ENCODE measurements at regions not wholly inside any gene's neighbourhood (a gene's known extent, or its start where the extent isn't known, plus 50 kb on each side); places are given as distances from the start of the nearest gene placed in this dataset.
"Not testable (repeated sequence)": the region's sequence is repeated elsewhere in the genome, so short reads cannot be mapped to it uniquely, and the experiment has no call there.

GRCh38 chr13:67462098-67462497 lies 232.0 kb upstream of the PCDH9 start:
- H3K36me3 ChIP-seq (ENCODE audit: insufficient read depth, insufficient read length, low read length), result no peaks in the 10 kb centered on the region
- no peaks in the 10 kb centered on the region for H3K9me3 ChIP-seq (ENCODE audit: insufficient read depth, low read length)
- no peaks in the 10 kb centered on the region for H3K27me3 ChIP-seq (ENCODE audit: insufficient read depth, insufficient read length)
- no peaks in the 10 kb centered on the region for H3K4me1 ChIP-seq (ENCODE audit: insufficient read depth, insufficient read length)
- TF ChIP-seq ZNF274 (IDR thresholded peaks at IDR 0.05; ENCODE audit: low read depth, low read length) (no peak), YY1 (IDR thresholded peaks at IDR 0.05; ENCODE audit: insufficient read depth, insufficient read length) (no peak)
- no peak for DNase-seq (ENCODE audit: low read depth, low spot score)
- H3K9ac ChIP-seq (ENCODE audit: insufficient read length, low read depth), result no peak overlapping the region
- no peak overlapping the region for H3K4me3 ChIP-seq (ENCODE audit: insufficient read length, low read depth)

- H3K27me3 ChIP-seq (ENCODE audit: insufficient read depth, insufficient read length); H3K4me3 ChIP-seq (ENCODE audit: insufficient read length, low read depth); DNase-seq (ENCODE audit: low read depth, low spot score); H3K4me1 ChIP-seq (ENCODE audit: insufficient read depth, insufficient read length); H3K9ac ChIP-seq (ENCODE audit: insufficient read length, low read depth); H3K36me3 ChIP-seq (ENCODE audit: insufficient read depth, insufficient read length, low read length); H3K9me3 ChIP-seq (ENCODE audit: insufficient read depth, low read length): not testable (repeated sequence)
Measured at GRCh38 chr13:67452526-67452925, 222.4 kb upstream of the PCDH9 start.

DNA sequence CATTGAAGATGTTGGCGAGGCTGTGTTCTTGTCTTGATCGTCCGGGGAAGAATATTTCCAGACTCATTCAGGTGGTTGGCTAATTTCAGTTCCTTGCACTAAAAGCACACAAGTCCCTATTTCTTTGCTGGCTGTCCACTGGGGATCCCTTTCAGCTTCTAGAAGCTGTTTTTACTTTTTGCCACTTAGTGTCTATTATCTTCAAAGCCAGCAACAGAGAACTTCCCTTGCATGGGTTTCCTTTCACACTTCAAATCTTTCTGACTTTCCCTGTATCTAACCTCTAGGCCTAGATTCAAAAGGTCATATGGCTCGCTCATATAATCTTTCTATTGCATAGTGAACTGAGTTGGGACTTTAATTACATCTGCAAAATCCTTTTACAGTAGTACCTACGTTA lies 215.3 kb upstream of the PCDH9 start:
- no peak overlapping the region for H3K9ac ChIP-seq (ENCODE audit: insufficient read length, low read depth)
- H3K27me3 ChIP-seq (ENCODE audit: insufficient read depth, insufficient read length), result no peaks in the 10 kb centered on the region
- no peak overlapping the region for H3K4me3 ChIP-seq (ENCODE audit: insufficient read length, low read depth)
- DNase-seq (ENCODE audit: low read depth, low spot score), result no peak
- no peak for TF ChIP-seq YY1 (IDR thresholded peaks at IDR 0.05; ENCODE audit: insufficient read depth, insufficient read length)
- no peak for TF ChIP-seq ZNF274 (IDR thresholded peaks at IDR 0.05; ENCODE audit: low read depth, low read length)
- TF ChIP-seq SUZ12 (IDR thresholded peaks at IDR 0.05; ENCODE audit: extremely low read depth, insufficient read depth, insufficient read length), result no peak
- no peaks in the 10 kb centered on the region for H3K4me1 ChIP-seq (ENCODE audit: insufficient read depth, insufficient read length)
- no peaks in the 10 kb centered on the region for H3K9me3 ChIP-seq (ENCODE audit: insufficient read depth, low read length)
- no peaks in the 10 kb centered on the region for H3K36me3 ChIP-seq (ENCODE audit: insufficient read depth, insufficient read length, low read length)

DNA sequence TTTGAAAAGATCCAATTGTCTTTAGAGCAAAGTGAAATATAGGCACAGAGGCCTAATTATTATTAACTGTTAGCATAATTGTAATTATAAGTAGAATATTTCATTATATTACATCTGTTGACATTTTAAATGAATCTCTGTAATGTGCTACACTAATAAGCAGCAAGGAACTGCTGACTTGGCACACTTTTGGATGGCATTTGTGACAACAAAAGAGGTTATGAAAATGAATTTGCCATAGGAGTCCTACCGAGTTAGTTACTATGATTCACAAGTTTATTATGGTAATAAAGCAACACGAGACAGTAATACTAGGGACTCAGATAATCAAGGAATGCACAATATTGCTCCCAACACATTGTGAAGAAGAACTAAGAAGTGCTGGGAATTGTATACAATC lies 213.8 kb upstream of the PCDH9 start:
- no peaks in the 10 kb centered on the region for H3K4me1 ChIP-seq (ENCODE audit: insufficient read depth, insufficient read length)
- no peaks in the 10 kb centered on the region for H3K9me3 ChIP-seq (ENCODE audit: insufficient read depth, low read length)
- H3K27me3 ChIP-seq (ENCODE audit: insufficient read depth, insufficient read length), result no peaks in the 10 kb centered on the region
- H3K9ac ChIP-seq (ENCODE audit: insufficient read length, low read depth), result no peak overlapping the region
- TF ChIP-seq YY1 (IDR thresholded peaks at IDR 0.05; ENCODE audit: insufficient read depth, insufficient read length) (no peak), ZNF274 (IDR thresholded peaks at IDR 0.05; ENCODE audit: low read depth, low read length) (no peak), SUZ12 (IDR thresholded peaks at IDR 0.05; ENCODE audit: extremely low read depth, insufficient read depth, insufficient read length) (no peak)
- H3K4me3 ChIP-seq (ENCODE audit: insufficient read length, low read depth), result no peak overlapping the region
- DNase-seq (ENCODE audit: low read depth, low spot score), result no peak
- no peaks in the 10 kb centered on the region for H3K36me3 ChIP-seq (ENCODE audit: insufficient read depth, insufficient read length, low read length)

GRCh38 chr13:67440236-67440975 lies 210.3 kb upstream of the PCDH9 start:
- H3K4me3 ChIP-seq (ENCODE audit: insufficient read length, low read depth), result no peak overlapping the region
- H3K27me3 ChIP-seq (ENCODE audit: insufficient read depth, insufficient read length), result no peaks in the 10 kb centered on the region
- no peaks in the 10 kb centered on the region for H3K4me1 ChIP-seq (ENCODE audit: insufficient read depth, insufficient read length)
- no peak overlapping the region for H3K9ac ChIP-seq (ENCODE audit: insufficient read length, low read depth)
- no peak for TF ChIP-seq ZNF274 (IDR thresholded peaks at IDR 0.05; ENCODE audit: low read depth, low read length)
- no peak for TF ChIP-seq SUZ12 (IDR thresholded peaks at IDR 0.05; ENCODE audit: extremely low read depth, insufficient read depth, insufficient read length)
- no peak for TF ChIP-seq YY1 (IDR thresholded peaks at IDR 0.05; ENCODE audit: insufficient read depth, insufficient read length)
- DNase-seq (ENCODE audit: low read depth, low spot score), result no peak
- no peaks in the 10 kb centered on the region for H3K36me3 ChIP-seq (ENCODE audit: insufficient read depth, insufficient read length, low read length)
- no peaks in the 10 kb centered on the region for H3K9me3 ChIP-seq (ENCODE audit: insufficient read depth, low read length)

GRCh38 chr13:67439365-67439764 lies 209.2 kb upstream of the PCDH9 start:
- TF ChIP-seq YY1 (IDR thresholded peaks at IDR 0.05; ENCODE audit: insufficient read depth, insufficient read length) (no peak), ZNF274 (IDR thresholded peaks at IDR 0.05; ENCODE audit: low read depth, low read length) (no peak), SUZ12 (IDR thresholded peaks at IDR 0.05; ENCODE audit: extremely low read depth, insufficient read depth, insufficient read length) (no peak)
- no peak overlapping the region for H3K4me3 ChIP-seq (ENCODE audit: insufficient read length, low read depth)
- no peak overlapping the region for H3K9ac ChIP-seq (ENCODE audit: insufficient read length, low read depth)
- no peaks in the 10 kb centered on the region for H3K4me1 ChIP-seq (ENCODE audit: insufficient read depth, insufficient read length)
- H3K9me3 ChIP-seq (ENCODE audit: insufficient read depth, low read length), result no peaks in the 10 kb centered on the region
- H3K27me3 ChIP-seq (ENCODE audit: insufficient read depth, insufficient read length), result no peaks in the 10 kb centered on the region
- H3K36me3 ChIP-seq (ENCODE audit: insufficient read depth, insufficient read length, low read length), result no peaks in the 10 kb centered on the region
- DNase-seq (ENCODE audit: low read depth, low spot score), result no peak

DNA sequence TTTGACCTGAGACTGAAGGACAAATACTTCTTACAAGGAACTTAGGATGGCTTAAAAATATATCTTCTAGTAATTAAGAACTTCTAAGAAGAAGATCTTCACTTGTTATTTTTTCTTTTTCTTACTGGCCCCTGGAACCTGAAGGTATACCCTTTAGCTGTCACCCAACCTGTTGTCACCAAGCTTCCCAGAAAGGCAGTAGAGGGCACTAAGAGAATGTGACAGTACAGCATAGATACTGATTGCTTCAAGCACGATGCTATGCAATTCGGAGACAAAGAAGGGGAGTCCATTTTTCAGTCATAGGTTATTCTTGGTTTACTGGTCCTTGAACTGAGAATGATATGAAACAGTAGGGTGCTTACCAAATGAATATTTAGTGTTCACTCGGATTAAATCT lies 208.3 kb upstream of the PCDH9 start:
- peak; percentile 2 for DNase-seq (ENCODE audit: low read depth, low spot score)
- Histone ChIP-seq H3K9ac (ENCODE audit: insufficient read length, low read depth) (no peak overlapping the region), H3K36me3 (ENCODE audit: insufficient read depth, insufficient read length, low read length) (no peaks in the 10 kb centered on the region), H3K4me3 (ENCODE audit: insufficient read length, low read depth) (no peak overlapping the region), H3K4me1 (ENCODE audit: insufficient read depth, insufficient read length) (no peaks in the 10 kb centered on the region), H3K27me3 (ENCODE audit: insufficient read depth, insufficient read length) (no peaks in the 10 kb centered on the region), H3K9me3 (ENCODE audit: insufficient read depth, low read length) (no peaks in the 10 kb centered on the region)
- no peak for TF ChIP-seq YY1 (IDR thresholded peaks at IDR 0.05; ENCODE audit: insufficient read depth, insufficient read length)
- TF ChIP-seq SUZ12 (IDR thresholded peaks at IDR 0.05; ENCODE audit: extremely low read depth, insufficient read depth, insufficient read length), result no peak
- no peak for TF ChIP-seq ZNF274 (IDR thresholded peaks at IDR 0.05; ENCODE audit: low read depth, low read length)
